ENCODE measurements at regions not wholly inside any gene's neighbourhood (a gene's known extent, or its start where the extent isn't known, plus 50 kb on each side); places are given as distances from the start of the nearest gene placed in this dataset.
A peak's percentile ranks its signal among the peaks of the same experiment; 100 is the strongest.

GRCh38 chr6:20025681-20026080 is 186.6 kb downstream of the MBOAT1 start:
- Mint-ChIP-seq H3K9me3 (peaks cover 2 to 13% (median 9%) of the 10 kb centered on the region in 7 donors), H3K4me3 (peak overlapping the region in 1 of 2 donors; percentile 3), H3K36me3 (no peaks in the 10 kb centered on the region), H3K4me1 (peaks cover 13% of the 10 kb centered on the region), H3K27ac (no peak overlapping the region), H3K27me3 (ENCODE audit: low read depth in 3 of 3) (peaks cover 19 to 25% (median 21%) of the 10 kb centered on the region in 3 donors)
- H3K79me2 ChIP-seq (ENCODE audit: insufficient read depth, low read length), result no peaks in the 10 kb centered on the region
- H3K36me3 ChIP-seq (replicated peaks in 1 of 2; ENCODE audit: control insufficient read depth in 1 of 2, insufficient read depth in 2 of 2, low read length in 2 of 2), result no peaks in the 10 kb centered on the region
- H4K20me1 ChIP-seq (ENCODE audit: insufficient read depth, low read length), result no peaks in the 10 kb centered on the region
- H3K27ac ChIP-seq (ENCODE audit: low read depth in 1 of 2, low read length in 2 of 2), result no peak overlapping the region
- H3K4me2 ChIP-seq (replicated peaks; ENCODE audit: extremely low read depth, low read length, poor library complexity, severe bottlenecking), result no peak overlapping the region
- no peak overlapping the region for H3K4me3 ChIP-seq (replicated peaks in 1 of 3; ENCODE audit: low read depth in 2 of 3, low read length in 3 of 3)
- peaks cover 0 to 5% of the 10 kb centered on the region in 2 donors for H3K9me3 ChIP-seq (replicated peaks in 1 of 2; ENCODE audit: control insufficient read depth in 1 of 2, insufficient read depth in 1 of 2, low read length in 2 of 2)
- intact Hi-C loops (cut with micrococcal nuclease), result no loop called here
- TF ChIP-seq CTCF (IDR thresholded peaks at IDR 0.05), result no peak
- peaks cover 15 to 19% of the 10 kb centered on the region in 2 donors for H3K27me3 ChIP-seq (ENCODE audit: control insufficient read depth in 2 of 2, insufficient read depth in 2 of 2, low read length in 2 of 2)
- no peak overlapping the region for H2AFZ ChIP-seq (ENCODE audit: insufficient read depth, low read depth, low read length, poor library complexity, severe bottlenecking)
- 100% methylated on average over 2 of the region's 2 CpGs for WGBS (ENCODE audit: insufficient coverage)
- peaks cover 9 to 10% of the 10 kb centered on the region in 2 donors for H3K4me1 ChIP-seq (ENCODE audit: control insufficient read depth in 1 of 2, insufficient read depth in 2 of 2, low read length in 2 of 2)
- DNase-seq, result no peak
- H3K9ac ChIP-seq (ENCODE audit: insufficient read depth, low read length, poor library complexity, severe bottlenecking), result no peak overlapping the region

- H3K27me3 Mint-ChIP-seq (ENCODE audit: low read depth in 3 of 3), result peaks cover 20 to 25% (median 21%) of the 10 kb centered on the region in 3 donors
- H3K27ac ChIP-seq (ENCODE audit: low read depth in 1 of 2, low read length in 2 of 2), result no peak overlapping the region
Measured at GRCh38 chr6:20028143-20028542, 184.1 kb downstream of the MBOAT1 start.

More at GRCh38 chr6:20028143-20028542, 184.1 kb downstream of the MBOAT1 start:
- Mint-ChIP-seq H3K27ac (no peak overlapping the region), H3K36me3 (no peaks in the 10 kb centered on the region), H3K9me3 (peaks cover 7 to 26% (median 19%) of the 10 kb centered on the region in 7 donors), H3K4me1 (peaks cover 13% of the 10 kb centered on the region), H3K4me3 (no peak overlapping the region)
- DNase-seq, result no peak
- no peak for TF ChIP-seq CTCF (IDR thresholded peaks at IDR 0.05)
- peaks cover 3 to 4% of the 10 kb centered on the region in 2 donors for H3K9me3 ChIP-seq (replicated peaks in 1 of 2; ENCODE audit: control insufficient read depth in 1 of 2, insufficient read depth in 1 of 2, low read length in 2 of 2)
- H3K9ac ChIP-seq (ENCODE audit: insufficient read depth, low read length, poor library complexity, severe bottlenecking), result no peak overlapping the region
- no peak overlapping the region for H3K4me3 ChIP-seq (replicated peaks in 1 of 3; ENCODE audit: low read depth in 2 of 3, low read length in 3 of 3)
- H3K36me3 ChIP-seq (replicated peaks in 1 of 2; ENCODE audit: control insufficient read depth in 1 of 2, insufficient read depth in 2 of 2, low read length in 2 of 2), result no peaks in the 10 kb centered on the region
- H3K79me2 ChIP-seq (ENCODE audit: insufficient read depth, low read length), result no peaks in the 10 kb centered on the region
- WGBS (ENCODE audit: insufficient coverage), result 93% methylated on average over 6 of the region's 9 CpGs
- no peaks in the 10 kb centered on the region for H4K20me1 ChIP-seq (ENCODE audit: insufficient read depth, low read length)
- intact Hi-C loops (cut with micrococcal nuclease), result no loop called here
- no peak overlapping the region for H2AFZ ChIP-seq (ENCODE audit: insufficient read depth, low read depth, low read length, poor library complexity, severe bottlenecking)
- H3K4me1 ChIP-seq (ENCODE audit: control insufficient read depth in 1 of 2, insufficient read depth in 2 of 2, low read length in 2 of 2), result peaks cover 9 to 10% of the 10 kb centered on the region in 2 donors
- no peak overlapping the region for H3K4me2 ChIP-seq (replicated peaks; ENCODE audit: extremely low read depth, low read length, poor library complexity, severe bottlenecking)
- peaks cover 8 to 19% of the 10 kb centered on the region in 2 donors for H3K27me3 ChIP-seq (ENCODE audit: control insufficient read depth in 2 of 2, insufficient read depth in 2 of 2, low read length in 2 of 2)

All from CD14-positive monocyte (primary cell).